CD1c-positive myeloid dendritic cell (primary cell): ENCODE measurements at regions not wholly inside any gene's neighbourhood (a gene's known extent, or its start where the extent isn't known, plus 50 kb on each side); places are given as distances from the start of the nearest gene placed in this dataset.

ENCODE experiments used
- DNase-seq: peaks from one replicate; pipeline ENCODE4 v3.0.0-alpha.2; 2016; ENCODE audit errors: extremely low spot score

- no peak for DNase-seq
These were observed 861.9 kb upstream of the SEMA6D start for GRCh38 chr15:46855388-46855787.

- DNase-seq, result no peak
These were observed 860.3 kb upstream of the SEMA6D start for GRCh38 chr15:46856839-46857502.

- DNase-seq, result no peak
These were observed 859.2 kb upstream of the SEMA6D start for GRCh38 chr15:46858150-46858549.

- DNase-seq, result no peak
These were observed 855.5 kb upstream of the SEMA6D start for GRCh38 chr15:46861796-46862195.

- no peak for DNase-seq
These were observed 852.1 kb upstream of the SEMA6D start for GRCh38 chr15:46865155-46865554.

GRCh38 chr15:46872286-46872980 is 844.9 kb upstream of the SEMA6D start:
- no peak for DNase-seq

- DNase-seq, result no peak
These were observed 844.3 kb upstream of the SEMA6D start for GRCh38 chr15:46872981-46873330.

- no peak for DNase-seq
These were observed 838.1 kb upstream of the SEMA6D start for GRCh38 chr15:46879032-46879770.

- DNase-seq, result no peak
These were observed 836.5 kb upstream of the SEMA6D start for GRCh38 chr15:46880791-46881190.

GRCh38 chr15:46892621-46893160 is 824.6 kb upstream of the SEMA6D start:
- DNase-seq, result no peak

- no peak for DNase-seq
These were observed 822.7 kb upstream of the SEMA6D start for GRCh38 chr15:46894644-46895043.

GRCh38 chr15:46897266-46897665 is 820.0 kb upstream of the SEMA6D start:
- DNase-seq, result no peak

- no peak for DNase-seq
These were observed 816.3 kb upstream of the SEMA6D start for GRCh38 chr15:46901001-46901400.

- DNase-seq, result no peak
These were observed 799.5 kb upstream of the SEMA6D start for GRCh38 chr15:46917721-46918252.

- DNase-seq, result no peak
These were observed 798.7 kb upstream of the SEMA6D start for GRCh38 chr15:46918462-46919140.

GRCh38 chr15:46921891-46922290 is 795.4 kb upstream of the SEMA6D start:
- no peak for DNase-seq

GRCh38 chr15:46930426-46930825 is 786.9 kb upstream of the SEMA6D start:
- no peak for DNase-seq

GRCh38 chr15:46933332-46933731 is 784.0 kb upstream of the SEMA6D start:
- DNase-seq, result no peak

- no peak for DNase-seq
These were observed 782.5 kb upstream of the SEMA6D start for GRCh38 chr15:46934851-46935250.

- no peak for DNase-seq
These were observed 779.1 kb upstream of the SEMA6D start for GRCh38 chr15:46938169-46938568.

GRCh38 chr15:46941241-46941640 is 776.1 kb upstream of the SEMA6D start:
- DNase-seq, result no peak

GRCh38 chr15:46946953-46947352 is 770.4 kb upstream of the SEMA6D start:
- no peak for DNase-seq
